GM23338 (cell line): ENCODE measurements at regions not wholly inside any gene's neighbourhood (a gene's known extent, or its start where the extent isn't known, plus 50 kb on each side); places are given as distances from the start of the nearest gene placed in this dataset.

Source experiments
- ATAC-seq: fragments of 200-7000 bp; cut with Tn5 transposase; 3 replicates; pipeline ENCODE4 v1.9.1; 2020
- DNase-seq: peaks from one replicate; pipeline ENCODE4 v3.0.0-alpha.2; 2015; ENCODE audit warnings: low spot score
- H2AFZ ChIP-seq: fragments of 200-600 bp; sonication (generic); 2 replicates; pipeline ENCODE4 v1.8.0; 2016; ENCODE audit warnings: antibody characterized with exemption, mild to moderate bottlenecking, moderate library complexity
- H3F3A ChIP-seq: fragments of 200-600 bp; sonication (generic); replicated peaks from 2 replicates; pipeline ENCODE4 v1.8.0; 2017; ENCODE audit warnings: antibody characterized with exemption, mixed run types, low read depth
- H3K27ac ChIP-seq: fragments of 200-600 bp; sonication (generic); 2 replicates; pipeline ENCODE4 v1.6.1; 2016; ENCODE audit warnings: low read depth
- H3K27me3 ChIP-seq: fragments of 200-600 bp; sonication (generic); 2 replicates; pipeline ENCODE4 v1.8.0; 2016; ENCODE audit warnings: mild to moderate bottlenecking, mixed run types, moderate library complexity; ENCODE audit not compliant: insufficient read depth
- H3K36me3 ChIP-seq: fragments of 200-600 bp; sonication (generic); 2 replicates; pipeline ENCODE4 v1.8.0; 2016; ENCODE audit warnings: mild to moderate bottlenecking; ENCODE audit not compliant: insufficient read depth
- H3K4me1 ChIP-seq: fragments of 200-600 bp; sonication (generic); 2 replicates; pipeline ENCODE4 v1.8.0; 2016; ENCODE audit warnings: mild to moderate bottlenecking, moderate library complexity; ENCODE audit not compliant: insufficient read depth
- H3K4me2 ChIP-seq: fragments of 200-600 bp; sonication (generic); 2 replicates; pipeline ENCODE4 v1.7.1; 2017; ENCODE audit warnings: mixed run types
- H3K4me3 ChIP-seq: fragments of 200-600 bp; sonication (generic); 2 replicates; pipeline ENCODE4 v1.6.1; 2016; ENCODE audit warnings: mixed run types
- H3K79me2 ChIP-seq: fragments of 200-600 bp; sonication (generic); replicated peaks from 2 replicates; pipeline ENCODE4 v1.8.0; 2017; ENCODE audit warnings: mild to moderate bottlenecking; ENCODE audit not compliant: insufficient read depth
- H3K9me2 ChIP-seq: fragments of 200-600 bp; sonication (generic); 2 replicates; pipeline ENCODE4 v1.8.0; 2017; ENCODE audit not compliant: insufficient read depth
- H4K20me1 ChIP-seq: fragments of 200-600 bp; sonication (generic); replicated peaks from 2 replicates; pipeline ENCODE4 v1.8.0; 2017; ENCODE audit warnings: mild to moderate bottlenecking; ENCODE audit not compliant: insufficient read depth
- H3K27ac Mint-ChIP-seq: 2 replicates; pipeline ENCODE4 v1.8.0; 2020; ENCODE audit warnings: inconsistent platforms, mild to moderate bottlenecking, moderate library complexity, mixed read lengths
- H3K27me3 Mint-ChIP-seq: 3 replicates; pipeline ENCODE4 v1.8.0; 2022; ENCODE audit warnings: low read depth, mild to moderate bottlenecking, moderate library complexity, mixed read lengths, inconsistent platforms; ENCODE audit not compliant: insufficient read depth, poor library complexity
- H3K36me3 Mint-ChIP-seq: 3 replicates; pipeline ENCODE4 v1.8.0; 2021; ENCODE audit warnings: low read depth, mild to moderate bottlenecking, inconsistent platforms, moderate library complexity, mixed read lengths
- H3K4me1 Mint-ChIP-seq: 3 replicates; pipeline ENCODE4 v1.8.0; 2020; ENCODE audit warnings: mild to moderate bottlenecking, inconsistent platforms, mixed read lengths
- H3K4me3 Mint-ChIP-seq: 3 replicates; pipeline ENCODE4 v1.8.0; 2021; ENCODE audit warnings: moderate library complexity, mild to moderate bottlenecking, inconsistent platforms, mixed read lengths
- H3K9me3 Mint-ChIP-seq: 3 replicates; pipeline ENCODE4 v1.8.0; 2020; ENCODE audit warnings: moderate library complexity, mild to moderate bottlenecking, inconsistent platforms, mixed read lengths
- JUNB ChIP-seq: IDR thresholded peaks from one replicate; pipeline ENCODE4 v1.6.1; 2016; ENCODE audit warnings: antibody characterized with exemption; ENCODE audit not compliant: unreplicated experiment
- NANOG ChIP-seq: IDR thresholded peaks from 2 replicates; pipeline ENCODE4 v1.6.1; 2016; ENCODE audit warnings: antibody characterized with exemption, borderline replicate concordance
- POLR2AphosphoS5 ChIP-seq: IDR thresholded peaks from 2 replicates; pipeline ENCODE4 v1.6.1; 2016; ENCODE audit warnings: antibody characterized with exemption, low read depth
- REST ChIP-seq: IDR thresholded peaks from one replicate; pipeline ENCODE4 v1.6.1; 2018; ENCODE audit warnings: antibody characterized with exemption; ENCODE audit not compliant: unreplicated experiment
- ZNF114 ChIP-seq: fragments of 250-450 bp; sonication (Bioruptor Pico); IDR thresholded peaks from 2 replicates; pipeline ENCODE4 v1.5.0; 2020; ENCODE audit warnings: mild to moderate bottlenecking, moderate library complexity
- ZNF331 ChIP-seq: fragments of 250-450 bp; sonication (Bioruptor Pico); IDR thresholded peaks from 2 replicates; pipeline ENCODE4 v1.5.0; 2020; ENCODE audit warnings: low read depth, mild to moderate bottlenecking, moderate library complexity
- ZNF462 ChIP-seq: fragments of 250-450 bp; sonication (Bioruptor Pico); IDR thresholded peaks from 2 replicates; pipeline ENCODE4 v1.5.0; 2020; ENCODE audit warnings: mild to moderate bottlenecking, moderate library complexity

GRCh38 chr4:111781611-111782010, 363.6 kb upstream of the FAM241A start:
- Histone ChIP-seq H3K36me3 (no peaks in the 10 kb centered on the region), H3K9me2 (no peaks in the 10 kb centered on the region), H3K27me3 (no peaks in the 10 kb centered on the region), H3K4me1 (peaks cover 5% of the 10 kb centered on the region), H3K4me3 (no peak overlapping the region), H3F3A (no peaks in the 10 kb centered on the region), H3K79me2 (no peaks in the 10 kb centered on the region), H2AFZ (no peak overlapping the region), H3K4me2 (no peak overlapping the region), H4K20me1 (no peaks in the 10 kb centered on the region), H3K27ac (no peak overlapping the region)
- Mint-ChIP-seq H3K27ac (no peak overlapping the region), H3K4me1 (peaks cover 6% of the 10 kb centered on the region; the same call in 1 of the 3 replicates), H3K4me3 (no peak overlapping the region), H3K27me3 (peaks cover 6% of the 10 kb centered on the region), H3K36me3 (no peaks in the 10 kb centered on the region), H3K9me3 (no peaks in the 10 kb centered on the region)
- TF ChIP-seq ZNF331 (CRISPR knock-in tag): no peak
- no peak for TF ChIP-seq NANOG
- no peak for TF ChIP-seq REST
- TF ChIP-seq JUNB: no peak
- no peak for TF ChIP-seq POLR2AphosphoS5
- TF ChIP-seq ZNF114 (CRISPR knock-in tag): no peak
- no peak for TF ChIP-seq ZNF462 (CRISPR knock-in tag)
- no peak for ATAC-seq
- DNase-seq: no peak
